Stimulated activated CD8-positive, alpha-beta memory T cell treated with anti-CD3 and anti-CD28 coated beads, Interleukin-2, amount 100 ng/mL, for 48 hours (primary cell): ENCODE measurements at regions not wholly inside any gene's neighbourhood (a gene's known extent, or its start where the extent isn't known, plus 50 kb on each side); places are given as distances from the start of the nearest gene placed in this dataset.
"Not testable (repeated sequence)": the region's sequence is repeated elsewhere in the genome, so short reads cannot be mapped to it uniquely, and the experiment has no call there.

Experiments
- DNase-seq, 2 donors: peaks; one replicate each; pipeline ENCODE4 v3.0.0-alpha.2; 2020; ENCODE audit warnings: low read depth in 2 of 2

DNA sequence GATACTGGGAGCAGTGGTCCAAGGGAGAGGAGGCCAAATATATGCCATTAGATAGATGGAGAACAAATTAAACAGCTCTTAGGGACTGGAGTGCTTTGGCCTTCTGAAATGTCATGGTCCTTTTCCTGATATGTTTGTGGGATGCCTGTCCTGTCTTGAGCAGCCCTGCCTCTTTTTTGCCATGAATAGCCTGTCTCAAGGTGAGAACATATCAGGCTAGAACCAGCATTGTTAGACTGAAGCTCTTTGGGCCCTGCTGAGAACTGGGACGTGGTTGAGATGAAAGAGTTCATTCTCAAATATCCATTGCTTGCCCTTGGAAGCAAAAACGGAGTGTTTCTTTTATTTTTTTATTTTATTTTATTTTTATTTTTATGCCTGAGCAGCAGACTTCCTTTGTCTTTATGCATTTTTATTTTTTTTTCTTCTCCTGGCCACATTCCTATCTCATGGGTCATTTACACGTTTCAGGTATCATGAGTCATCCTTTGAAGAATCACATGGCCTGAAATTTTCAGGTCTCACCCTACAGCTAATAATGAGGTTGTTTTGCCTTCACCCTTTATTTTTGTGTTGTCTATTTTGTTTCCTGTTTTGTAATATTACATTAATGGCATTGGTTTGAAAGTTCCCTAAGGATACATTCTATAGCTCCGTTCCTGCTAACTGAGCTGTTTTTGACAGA lies 371.4 kb downstream of the PSAT1 start:
- no peak for DNase-seq

- no peak for DNase-seq
These were observed 372.7 kb downstream of the PSAT1 start for GRCh38 chr9:78669591-78669990.

- DNase-seq = no peak
These were observed 374.9 kb downstream of the PSAT1 start for GRCh38 chr9:78671785-78672184.

DNA sequence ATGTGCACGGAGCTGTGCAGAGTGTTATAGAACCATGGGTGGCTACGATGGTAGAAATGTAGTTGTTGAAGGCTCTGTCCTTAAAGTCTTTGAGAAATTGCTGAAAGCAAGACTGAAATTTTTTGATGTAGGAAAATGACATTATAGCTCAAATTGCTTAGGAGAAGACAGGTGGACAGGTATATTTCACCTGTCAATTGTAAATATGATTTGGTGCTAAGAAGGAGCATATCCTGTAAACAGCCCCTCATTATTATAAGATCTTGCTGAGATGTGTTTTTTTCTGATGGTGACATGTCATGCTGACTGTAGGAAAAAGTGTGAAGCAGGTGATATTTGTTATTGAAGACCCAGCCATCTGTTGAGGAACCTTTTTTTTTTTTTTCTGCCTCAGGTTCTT lies 377.9 kb downstream of the PSAT1 start:
- no peak for DNase-seq

GRCh38 chr9:78676009-78676408 lies 379.1 kb downstream of the PSAT1 start:
- no peak for DNase-seq

- DNase-seq = no peak
These were observed 379.7 kb downstream of the PSAT1 start for GRCh38 chr9:78676623-78677022.

- no peak for DNase-seq
These were observed 380.4 kb downstream of the PSAT1 start for GRCh38 chr9:78677326-78677725.

GRCh38 chr9:78678877-78679276 lies 382.0 kb downstream of the PSAT1 start:
- DNase-seq = no peak

- DNase-seq = no peak
These were observed 383.3 kb downstream of the PSAT1 start for GRCh38 chr9:78680196-78680595.

GRCh38 chr9:78682216-78682615 lies 385.3 kb downstream of the PSAT1 start:
- no peak for DNase-seq

GRCh38 chr9:78685471-78685870 lies 388.5 kb downstream of the PSAT1 start:
- no peak for DNase-seq

- no peak for DNase-seq
These were observed 391.9 kb downstream of the PSAT1 start for GRCh38 chr9:78688796-78689195.

GRCh38 chr9:78691542-78691941 lies 394.6 kb downstream of the PSAT1 start:
- no peak for DNase-seq

- DNase-seq = no peak
These were observed 395.9 kb downstream of the PSAT1 start for GRCh38 chr9:78692871-78693270.

DNA sequence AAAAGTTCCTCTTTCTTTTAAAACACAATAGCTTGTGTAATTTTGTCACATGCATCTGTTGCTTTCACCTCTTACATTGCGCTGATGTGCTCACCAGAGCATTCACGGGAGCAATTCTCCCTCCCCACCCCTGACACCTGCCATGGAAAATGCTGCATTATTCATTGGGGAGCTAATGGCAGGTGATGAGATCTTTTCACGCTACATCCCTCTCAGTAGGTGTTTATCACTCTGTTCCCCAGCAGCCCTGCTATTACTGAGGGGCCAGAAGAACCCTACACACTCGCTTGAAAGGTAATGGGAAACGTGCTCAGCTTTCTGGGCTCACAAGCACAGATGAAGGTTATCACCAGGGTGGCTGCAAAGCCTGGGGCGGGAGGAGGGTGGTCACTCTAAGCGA lies 398.0 kb downstream of the PSAT1 start:
- DNase-seq = no peak

DNA sequence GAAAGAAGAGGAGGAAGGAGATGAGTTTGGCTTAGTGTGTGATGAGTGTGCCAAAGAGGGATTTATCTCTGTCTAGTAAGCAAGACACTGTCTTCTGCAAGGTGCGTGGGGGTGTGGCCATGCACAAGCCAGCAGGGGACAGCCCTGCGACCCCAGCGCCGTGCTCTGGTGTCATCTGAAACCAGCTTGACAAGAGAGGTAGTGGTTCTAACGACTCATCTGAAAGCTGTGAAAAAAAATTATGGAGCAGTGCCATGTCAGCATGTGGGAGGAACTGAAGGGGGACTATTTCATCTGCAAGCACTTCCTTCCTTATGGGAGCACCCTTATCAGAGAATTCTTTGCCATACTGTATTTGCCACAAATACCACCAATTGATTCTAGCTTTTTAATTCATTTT lies 398.6 kb downstream of the PSAT1 start:
- no peak for DNase-seq

DNA sequence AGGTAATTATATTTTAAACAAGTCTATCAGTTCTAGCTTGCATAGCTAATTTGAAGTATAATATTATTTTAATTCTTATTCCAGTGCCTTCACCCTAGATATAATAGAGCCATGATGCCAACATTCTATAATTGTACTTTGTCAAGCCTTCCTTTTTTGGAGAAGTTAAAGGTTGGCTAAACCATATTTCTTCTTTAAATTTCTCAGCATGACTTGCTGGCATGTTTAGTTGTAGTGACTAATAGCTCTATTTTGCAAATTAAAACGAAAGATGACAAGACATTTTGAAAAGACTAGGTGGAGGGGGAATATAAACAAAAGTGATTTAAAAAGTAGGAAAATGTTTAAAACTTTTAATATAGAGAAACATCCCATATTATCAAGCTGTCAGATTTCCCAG lies 400.7 kb downstream of the PSAT1 start:
- no peak for DNase-seq

DNA sequence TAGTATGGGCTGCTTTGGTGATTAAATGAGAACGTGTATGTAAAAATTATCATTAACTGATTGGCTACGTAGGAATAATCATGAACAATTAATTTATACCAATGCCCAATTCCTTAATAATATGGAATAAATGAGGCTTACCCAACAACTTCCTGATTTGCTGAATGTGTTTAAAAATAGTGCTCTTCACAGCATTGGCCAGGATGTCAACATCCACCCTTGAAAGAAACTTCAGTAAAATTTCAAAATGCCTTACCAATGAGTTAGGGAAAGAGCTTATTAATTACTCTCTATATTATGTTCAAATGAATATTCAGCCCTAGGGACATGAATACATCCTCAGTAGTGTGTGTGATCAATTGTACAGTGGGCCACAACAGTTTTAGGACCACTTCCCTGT lies 401.4 kb downstream of the PSAT1 start:
- no peak for DNase-seq

DNA sequence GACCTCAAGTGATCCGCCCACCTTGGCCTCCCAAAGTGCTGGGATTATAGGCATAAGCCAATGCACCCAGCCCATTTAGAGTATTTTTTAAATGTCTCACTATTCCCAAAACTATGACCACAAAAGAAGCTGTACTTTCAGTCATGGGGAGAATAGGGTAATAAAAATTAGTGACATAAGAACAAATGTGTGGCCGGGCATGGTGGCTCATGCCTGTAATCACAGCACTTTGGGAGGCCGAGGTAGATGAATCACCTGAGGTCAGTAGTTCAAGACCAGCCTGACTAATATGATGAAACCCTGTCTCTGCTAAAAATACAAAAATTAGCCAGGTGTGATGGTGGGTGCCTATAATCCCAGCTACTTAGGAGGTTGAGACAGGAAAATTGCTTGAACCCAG lies 402.3 kb downstream of the PSAT1 start:
- not testable (repeated sequence) for DNase-seq

GRCh38 chr9:78704153-78704552 lies 407.2 kb downstream of the PSAT1 start:
- not testable (repeated sequence) for DNase-seq

- DNase-seq = no peak
These were observed 410.2 kb downstream of the PSAT1 start for GRCh38 chr9:78707080-78707479.

DNA sequence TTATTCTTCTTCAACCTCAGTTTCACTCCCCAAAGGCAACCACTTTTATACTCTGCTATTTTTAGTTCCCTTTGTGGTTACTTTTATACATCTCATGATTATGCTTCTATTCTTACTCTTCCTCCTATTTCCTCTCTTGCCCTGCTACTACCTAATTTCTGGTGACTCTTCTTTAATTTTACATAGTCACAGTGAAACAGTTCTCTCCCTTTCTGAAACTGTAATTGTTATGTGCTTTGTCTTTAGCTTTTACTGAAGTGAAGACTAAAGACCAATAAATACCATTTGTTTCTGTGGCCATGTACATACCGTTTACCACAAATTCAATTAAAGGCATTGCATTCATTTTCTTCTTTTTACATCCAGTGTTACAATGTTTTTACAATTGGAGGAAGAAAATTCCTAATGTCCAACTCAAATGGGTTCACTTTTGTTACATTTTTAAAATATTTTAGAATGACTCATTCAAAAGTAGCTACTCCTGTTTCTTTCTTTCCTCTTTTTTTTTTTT lies 410.6 kb downstream of the PSAT1 start:
- no peak for DNase-seq

GRCh38 chr9:78712903-78713613 lies 416.1 kb downstream of the PSAT1 start:
- DNase-seq = no peak
